ENCODE measurements at regions not wholly inside any gene's neighbourhood (a gene's known extent, or its start where the extent isn't known, plus 50 kb on each side); places are given as distances from the start of the nearest gene placed in this dataset.

- no peak overlapping the region for H3K4me3 Mint-ChIP-seq
- no peak for DNase-seq
- no peaks in the 10 kb centered on the region for H3K27me3 Mint-ChIP-seq (ENCODE audit: low read depth)
- no peaks in the 10 kb centered on the region for H3K36me3 Mint-ChIP-seq (ENCODE audit: insufficient read depth)
- H3K9me3 Mint-ChIP-seq: peaks cover 8% of the 10 kb centered on the region
- ATAC-seq: no peak
- no peaks in the 10 kb centered on the region for H3K4me1 Mint-ChIP-seq (ENCODE audit: low read depth)
Measured at GRCh38 chr5:30908356-30908755, 285.1 kb upstream of the CDH6 start.

- Mint-ChIP-seq H3K4me3 (no peak overlapping the region), H3K4me1 (ENCODE audit: low read depth) (no peaks in the 10 kb centered on the region), H3K27me3 (ENCODE audit: low read depth) (no peaks in the 10 kb centered on the region), H3K9me3 (peaks cover 6% of the 10 kb centered on the region), H3K36me3 (ENCODE audit: insufficient read depth) (no peaks in the 10 kb centered on the region)
- no peak for DNase-seq
- no peak for ATAC-seq
Measured at GRCh38 chr5:30900367-30900766, 293.1 kb upstream of the CDH6 start.

- no peaks in the 10 kb centered on the region for H3K36me3 Mint-ChIP-seq (ENCODE audit: insufficient read depth)
- H3K4me3 Mint-ChIP-seq: no peak overlapping the region
- H3K27me3 Mint-ChIP-seq (ENCODE audit: low read depth): no peaks in the 10 kb centered on the region
- H3K9me3 Mint-ChIP-seq: peaks cover 4% of the 10 kb centered on the region
- no peak for DNase-seq
- H3K4me1 Mint-ChIP-seq (ENCODE audit: low read depth): no peaks in the 10 kb centered on the region
- ATAC-seq: no peak
Measured at GRCh38 chr5:30894811-30895210, 298.7 kb upstream of the CDH6 start.

- ATAC-seq (no peak), DNase-seq (no peak)
- no peaks in the 10 kb centered on the region for H3K27me3 Mint-ChIP-seq (ENCODE audit: low read depth)
- no peaks in the 10 kb centered on the region for H3K36me3 Mint-ChIP-seq (ENCODE audit: insufficient read depth)
- no peaks in the 10 kb centered on the region for H3K9me3 Mint-ChIP-seq
- no peaks in the 10 kb centered on the region for H3K4me1 Mint-ChIP-seq (ENCODE audit: low read depth)
- no peak overlapping the region for H3K4me3 Mint-ChIP-seq
Measured at GRCh38 chr5:30891660-30892059, 301.8 kb upstream of the CDH6 start.

- Mint-ChIP-seq H3K27me3 (ENCODE audit: low read depth) (no peaks in the 10 kb centered on the region), H3K36me3 (ENCODE audit: insufficient read depth) (no peaks in the 10 kb centered on the region), H3K4me3 (no peak overlapping the region), H3K4me1 (ENCODE audit: low read depth) (no peaks in the 10 kb centered on the region), H3K9me3 (peaks cover under 1% of the 10 kb centered on the region)
- ATAC-seq: no peak
- no peak for DNase-seq
Measured at GRCh38 chr5:30890377-30890776, 303.1 kb upstream of the CDH6 start.

GRCh38 chr5:30880514-30880913 lies 313.0 kb upstream of the CDH6 start:
- H3K4me3 Mint-ChIP-seq: no peak overlapping the region
- H3K9me3 Mint-ChIP-seq: peaks cover 28% of the 10 kb centered on the region
- DNase-seq (no peak), ATAC-seq (no peak)
- H3K36me3 Mint-ChIP-seq (ENCODE audit: insufficient read depth): no peaks in the 10 kb centered on the region
- H3K4me1 Mint-ChIP-seq (ENCODE audit: low read depth): no peaks in the 10 kb centered on the region
- no peaks in the 10 kb centered on the region for H3K27me3 Mint-ChIP-seq (ENCODE audit: low read depth)

- H3K4me3 Mint-ChIP-seq: no peak overlapping the region
- DNase-seq: no peak
- peaks cover 24% of the 10 kb centered on the region for H3K9me3 Mint-ChIP-seq
- ATAC-seq: no peak
- H3K36me3 Mint-ChIP-seq (ENCODE audit: insufficient read depth): no peaks in the 10 kb centered on the region
- H3K27me3 Mint-ChIP-seq (ENCODE audit: low read depth): no peaks in the 10 kb centered on the region
- H3K4me1 Mint-ChIP-seq (ENCODE audit: low read depth): no peaks in the 10 kb centered on the region
Measured at GRCh38 chr5:30879887-30880286, 313.6 kb upstream of the CDH6 start.

GRCh38 chr5:30878746-30879145 lies 314.7 kb upstream of the CDH6 start:
- peaks cover 16% of the 10 kb centered on the region for H3K9me3 Mint-ChIP-seq

GRCh38 chr5:30878296-30878695 lies 315.2 kb upstream of the CDH6 start:
- no peak for DNase-seq
- Mint-ChIP-seq H3K4me1 (ENCODE audit: low read depth) (no peaks in the 10 kb centered on the region), H3K36me3 (ENCODE audit: insufficient read depth) (no peaks in the 10 kb centered on the region), H3K9me3 (peaks cover 15% of the 10 kb centered on the region), H3K4me3 (no peak overlapping the region), H3K27me3 (ENCODE audit: low read depth) (no peaks in the 10 kb centered on the region)
- ATAC-seq: no peak

More at GRCh38 chr5:30878746-30879145, 314.7 kb upstream of the CDH6 start:
- Mint-ChIP-seq H3K36me3 (ENCODE audit: insufficient read depth) (no peaks in the 10 kb centered on the region), H3K4me3 (no peak overlapping the region), H3K27me3 (ENCODE audit: low read depth) (no peaks in the 10 kb centered on the region), H3K4me1 (ENCODE audit: low read depth) (no peaks in the 10 kb centered on the region)
- DNase-seq: no peak
- ATAC-seq: no peak

- H3K4me3 Mint-ChIP-seq: no peak overlapping the region
- H3K27me3 Mint-ChIP-seq (ENCODE audit: low read depth): no peaks in the 10 kb centered on the region
- H3K4me1 Mint-ChIP-seq (ENCODE audit: low read depth): no peaks in the 10 kb centered on the region
- no peak for DNase-seq
- peaks cover 12% of the 10 kb centered on the region for H3K9me3 Mint-ChIP-seq
- no peaks in the 10 kb centered on the region for H3K36me3 Mint-ChIP-seq (ENCODE audit: insufficient read depth)
- no peak for ATAC-seq
Measured at GRCh38 chr5:30874241-30875034, 319.0 kb upstream of the CDH6 start.

GRCh38 chr5:30871196-30871595 lies 322.3 kb upstream of the CDH6 start:
- ATAC-seq: no peak
- no peaks in the 10 kb centered on the region for H3K36me3 Mint-ChIP-seq (ENCODE audit: insufficient read depth)
- no peak overlapping the region for H3K4me3 Mint-ChIP-seq

GRCh38 chr5:30867711-30868110 lies 325.8 kb upstream of the CDH6 start:
- Mint-ChIP-seq H3K36me3 (ENCODE audit: insufficient read depth) (no peaks in the 10 kb centered on the region), H3K4me3 (no peak overlapping the region), H3K27me3 (ENCODE audit: low read depth) (no peaks in the 10 kb centered on the region), H3K4me1 (ENCODE audit: low read depth) (no peaks in the 10 kb centered on the region), H3K9me3 (peaks cover 19% of the 10 kb centered on the region)
- no peak for DNase-seq
- ATAC-seq: no peak

More at GRCh38 chr5:30871196-30871595, 322.3 kb upstream of the CDH6 start:
- peaks cover 5% of the 10 kb centered on the region for H3K9me3 Mint-ChIP-seq
- DNase-seq: no peak
- H3K4me1 Mint-ChIP-seq (ENCODE audit: low read depth): no peaks in the 10 kb centered on the region
- no peaks in the 10 kb centered on the region for H3K27me3 Mint-ChIP-seq (ENCODE audit: low read depth)

- Mint-ChIP-seq H3K4me3 (no peak overlapping the region), H3K27me3 (ENCODE audit: low read depth) (no peaks in the 10 kb centered on the region), H3K36me3 (ENCODE audit: insufficient read depth) (no peaks in the 10 kb centered on the region), H3K4me1 (ENCODE audit: low read depth) (no peaks in the 10 kb centered on the region), H3K9me3 (peaks cover 15% of the 10 kb centered on the region)
- ATAC-seq (no peak), DNase-seq (no peak)
Measured at GRCh38 chr5:30866142-30866541, 327.3 kb upstream of the CDH6 start.

GRCh38 chr5:30856242-30856641 lies 337.2 kb upstream of the CDH6 start:
- H3K36me3 Mint-ChIP-seq (ENCODE audit: insufficient read depth): no peaks in the 10 kb centered on the region
- peaks cover 19% of the 10 kb centered on the region for H3K9me3 Mint-ChIP-seq
- ATAC-seq: no peak
- H3K4me1 Mint-ChIP-seq (ENCODE audit: low read depth): no peaks in the 10 kb centered on the region
- no peak for DNase-seq
- H3K27me3 Mint-ChIP-seq (ENCODE audit: low read depth): no peaks in the 10 kb centered on the region
- H3K4me3 Mint-ChIP-seq: no peak overlapping the region

- Mint-ChIP-seq H3K27me3 (ENCODE audit: low read depth) (no peaks in the 10 kb centered on the region), H3K4me3 (no peak overlapping the region), H3K36me3 (ENCODE audit: insufficient read depth) (no peaks in the 10 kb centered on the region), H3K4me1 (ENCODE audit: low read depth) (no peaks in the 10 kb centered on the region), H3K9me3 (peaks cover 7% of the 10 kb centered on the region)
- DNase-seq (no peak), ATAC-seq (no peak)
Measured at GRCh38 chr5:30853158-30853557, 340.3 kb upstream of the CDH6 start.

Data from activated T-cell treated with anti-CD3 and anti-CD28 coated beads, Interleukin-2, amount 50 U/mL, for 4 hours (primary cell).